SH-SY5Y (cell line): ENCODE measurements at regions not wholly inside any gene's neighbourhood (a gene's known extent, or its start where the extent isn't known, plus 50 kb on each side); places are given as distances from the start of the nearest gene placed in this dataset.

Experiments used
- GATA2 ChIP-seq: IDR thresholded peaks from 2 replicates; pipeline ENCODE4 v1.6.1; 2011; ENCODE audit warnings: mild to moderate bottlenecking, low read depth, low read length
- GATA3 ChIP-seq: IDR thresholded peaks from 2 replicates; pipeline ENCODE4 v1.6.1; 2011; ENCODE audit warnings: low read depth, mild to moderate bottlenecking, low read length, moderate library complexity

DNA sequence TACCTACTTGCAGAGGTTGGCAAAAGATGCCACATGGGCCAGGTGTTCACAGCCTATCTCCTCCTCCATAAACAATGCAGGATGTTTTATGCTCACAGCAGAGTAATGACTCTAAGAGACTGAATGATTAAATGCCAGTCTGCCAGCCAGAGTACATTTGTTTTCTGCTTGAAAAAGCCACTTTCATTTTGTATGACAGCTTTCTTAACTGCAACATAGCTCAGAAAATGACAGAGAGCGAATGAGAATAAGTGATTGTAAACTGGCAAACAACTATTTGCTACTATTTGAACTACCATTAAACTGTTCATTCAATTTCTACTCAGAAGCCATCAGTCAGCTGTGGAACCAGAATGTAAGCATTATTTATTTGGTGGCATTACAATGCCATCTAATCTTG is 50.6 kb upstream of the DCC start:
- no peak for TF ChIP-seq GATA2
- no peak for TF ChIP-seq GATA3
